H9 (cell line): ENCODE measurements at regions not wholly inside any gene's neighbourhood (a gene's known extent, or its start where the extent isn't known, plus 50 kb on each side); places are given as distances from the start of the nearest gene placed in this dataset.

Experiments used
- DNase-seq: peaks from one replicate; pipeline ENCODE4 v3.0.0-alpha.2; 2017
- H2AFZ ChIP-seq: one replicate; pipeline ENCODE4 v1.6.1; 2013; ENCODE audit warnings: mild to moderate bottlenecking, low read length, control low read depth, moderate library complexity
- H2AK5ac ChIP-seq: 2 replicates; pipeline ENCODE4 v1.6.1; 2013; ENCODE audit warnings: low read length, control low read depth, mixed read lengths; ENCODE audit not compliant: insufficient read length
- H2BK120ac ChIP-seq: one replicate; pipeline ENCODE4 v1.6.1; 2013; ENCODE audit warnings: low read depth, mild to moderate bottlenecking, low read length, control low read depth, inconsistent platforms; ENCODE audit not compliant: poor library complexity, severe bottlenecking
- H2BK12ac ChIP-seq: 2 replicates; pipeline ENCODE4 v1.6.1; 2013; ENCODE audit warnings: low read length, control low read depth, mixed read lengths, low read depth; ENCODE audit not compliant: insufficient read length
- H2BK15ac ChIP-seq: 2 replicates; pipeline ENCODE4 v1.6.1; 2013; ENCODE audit warnings: low read depth, low read length, control low read depth
- H2BK20ac ChIP-seq: one replicate; pipeline ENCODE4 v1.6.1; 2013; ENCODE audit warnings: low read depth, mild to moderate bottlenecking, low read length, control low read depth, inconsistent platforms; ENCODE audit not compliant: poor library complexity, severe bottlenecking
- H2BK5ac ChIP-seq: 2 replicates; pipeline ENCODE4 v1.6.1; 2013; ENCODE audit warnings: low read length, control low read depth, mixed read lengths; ENCODE audit not compliant: insufficient read length
- H3K14ac ChIP-seq: 2 replicates; pipeline ENCODE4 v1.6.1; 2013; ENCODE audit warnings: low read length, control low read depth; ENCODE audit not compliant: insufficient read depth
- H3K18ac ChIP-seq: 2 replicates; pipeline ENCODE4 v1.6.1; 2013; ENCODE audit warnings: low read depth, mild to moderate bottlenecking, mixed read lengths, low read length, control low read depth; ENCODE audit not compliant: insufficient read length
- H3K23ac ChIP-seq: 2 replicates; pipeline ENCODE4 v1.6.1; 2013; ENCODE audit warnings: low read length, control low read depth, mixed read lengths, low read depth; ENCODE audit not compliant: insufficient read length
- H3K23me2 ChIP-seq: 2 replicates; pipeline ENCODE4 v1.6.1; 2013; ENCODE audit warnings: low read depth, mild to moderate bottlenecking, mixed read lengths, low read length, control low read depth; ENCODE audit not compliant: insufficient read length, poor library complexity, severe bottlenecking
- H3K27ac ChIP-seq: 2 replicates; pipeline ENCODE4 v1.5.1; 2013; ENCODE audit warnings: low read length, control low read depth, mixed read lengths, low read depth; ENCODE audit not compliant: insufficient read length
- H3K27me3 ChIP-seq: 2 replicates; pipeline ENCODE4 v1.6.1; 2013; ENCODE audit warnings: low read length, control low read depth, inconsistent platforms; ENCODE audit not compliant: insufficient read depth
- H3K4ac ChIP-seq: 2 replicates; pipeline ENCODE4 v1.6.1; 2013; ENCODE audit warnings: low read depth, mild to moderate bottlenecking, control low read depth, inconsistent platforms, low read length, moderate library complexity
- H3K4me1 ChIP-seq: 2 replicates; pipeline ENCODE4 v1.6.1; 2013; ENCODE audit warnings: low read length, control low read depth, inconsistent platforms; ENCODE audit not compliant: insufficient read depth
- H3K4me2 ChIP-seq: 2 replicates; pipeline ENCODE4 v1.6.1; 2013; ENCODE audit warnings: low read length, control low read depth, mixed read lengths; ENCODE audit not compliant: insufficient read length, insufficient read depth
- H3K56ac ChIP-seq: 2 replicates; pipeline ENCODE4 v1.6.1; 2013; ENCODE audit warnings: low read depth, mild to moderate bottlenecking, mixed read lengths, low read length, control low read depth; ENCODE audit not compliant: insufficient read length
- H3K79me1 ChIP-seq: 2 replicates; pipeline ENCODE4 v1.6.1; 2013; ENCODE audit warnings: low read depth, mild to moderate bottlenecking, moderate library complexity, low read length, control low read depth, inconsistent platforms; ENCODE audit not compliant: insufficient read depth, poor library complexity, severe bottlenecking
- H3K79me2 ChIP-seq: 2 replicates; pipeline ENCODE4 v1.6.1; 2013; ENCODE audit warnings: low read length, control low read depth, inconsistent platforms; ENCODE audit not compliant: insufficient read depth
- H3K9ac ChIP-seq: 2 replicates; pipeline ENCODE4 v1.6.1; 2013; ENCODE audit warnings: low read length, control low read depth, mixed read lengths; ENCODE audit not compliant: insufficient read length; ENCODE audit errors: extremely low read depth
- H3K9me3 ChIP-seq: one replicate; pipeline ENCODE4 v1.6.1; 2013; ENCODE audit warnings: low read depth, low read length, inconsistent platforms; ENCODE audit not compliant: control insufficient read depth
- H3T11ph ChIP-seq: one replicate; pipeline ENCODE4 v1.6.1; 2013; ENCODE audit warnings: mild to moderate bottlenecking, low read length, control low read depth, inconsistent platforms
- H4K20me1 ChIP-seq: one replicate; pipeline ENCODE4 v1.6.1; 2013; ENCODE audit not compliant: control insufficient read depth, insufficient read length, insufficient read depth
- H4K5ac ChIP-seq: 2 replicates; pipeline ENCODE4 v1.6.1; 2013; ENCODE audit warnings: low read depth, mild to moderate bottlenecking, mixed read lengths, low read length, control low read depth; ENCODE audit not compliant: insufficient read length
- H4K8ac ChIP-seq: replicated peaks from 2 replicates; pipeline ENCODE4 v1.6.1; 2013; ENCODE audit warnings: low read length, control low read depth, mixed read lengths, low read depth; ENCODE audit not compliant: insufficient read length
- H4K91ac ChIP-seq: 2 replicates; pipeline ENCODE4 v1.6.1; 2013; ENCODE audit warnings: low read depth, mild to moderate bottlenecking, moderate library complexity, mixed read lengths, low read length, control low read depth; ENCODE audit not compliant: insufficient read length
- H3K27ac Mint-ChIP-seq, 3 experiments: 2 replicates in 2 of 3; 3 replicates in 1 of 3; pipeline ENCODE4 v1.8.0; 2020 to 2021; ENCODE audit warnings: mixed read lengths in 3 of 3, mild to moderate bottlenecking in 1 of 3, moderate library complexity in 1 of 3
- H3K27me3 Mint-ChIP-seq: 2 replicates; pipeline ENCODE4 v1.8.0; 2021; ENCODE audit warnings: low read depth, mild to moderate bottlenecking, moderate library complexity, mixed read lengths
- H3K36me3 Mint-ChIP-seq, 3 experiments: 2 replicates in 2 of 3; 3 replicates in 1 of 3; pipeline ENCODE4 v1.8.0; 2020 to 2021; ENCODE audit warnings: low read depth in 3 of 3, mixed read lengths in 3 of 3; ENCODE audit not compliant: insufficient read depth in 1 of 3
- H3K4me1 Mint-ChIP-seq, 2 experiments: 2 replicates each; pipeline ENCODE4 v1.8.0; 2020; ENCODE audit warnings: mixed read lengths in 2 of 2
- H3K4me3 Mint-ChIP-seq, 2 experiments: 2 replicates in 1 of 2; 3 replicates in 1 of 2; pipeline ENCODE4 v1.8.0; 2020 to 2021; ENCODE audit warnings: mild to moderate bottlenecking in 2 of 2, mixed read lengths in 2 of 2, moderate library complexity in 1 of 2
- H3K9me3 Mint-ChIP-seq, 2 experiments: 2 replicates in 1 of 2; 3 replicates in 1 of 2; pipeline ENCODE4 v1.8.0; 2020; ENCODE audit warnings: mild to moderate bottlenecking in 2 of 2, mixed read lengths in 2 of 2, moderate library complexity in 1 of 2
- WGBS: extraction: QIAGEN DNeasy Blood & Tissue Kit; methylation state at CpG from one replicate; pipeline ENCODE4 v1.1.7; 2013; ENCODE audit warnings: missing lambda C conversion rate, low lambda C conversion rate, mixed read lengths; ENCODE audit not compliant: insufficient read length; ENCODE audit errors: extremely low coverage; 5-methylcytosine and 5-hydroxymethylcytosine counted together
- TF ChIP-seq, protein P1 (sequence below): fragments of 200-600 bp; sonication (generic); conservative IDR thresholded peaks from 3 replicates; pipeline ENCODE4 v1.8.0; 2021; ENCODE audit warnings: antibody characterized with exemption, mild to moderate bottlenecking

DNA sequence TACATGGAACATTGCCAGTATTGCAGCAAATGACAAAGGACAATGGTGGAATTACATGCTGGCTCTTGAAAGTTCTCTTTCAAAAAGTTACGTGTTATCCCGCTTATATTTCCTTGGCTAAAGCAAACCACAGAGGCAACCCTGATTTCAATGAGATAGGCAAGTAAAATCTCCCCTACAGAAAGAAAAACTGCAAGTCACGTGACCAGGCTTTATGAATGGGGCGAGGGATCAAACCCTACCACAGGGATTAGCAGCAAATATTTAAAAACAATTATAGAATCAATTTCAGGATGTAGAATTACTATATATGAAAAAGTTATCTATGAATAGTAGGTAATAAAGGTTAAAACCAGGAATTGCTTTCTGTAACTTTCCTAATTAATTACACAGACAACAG lies 603.4 kb upstream of the GBE1 start:
- H4K20me1 ChIP-seq: no peaks in the 10 kb centered on the region
- no peaks in the 10 kb centered on the region for H3K9me3 ChIP-seq
- no peak overlapping the region for H3K4me2 ChIP-seq
- no CpG with 5 or more reads among the region's 4 CpGs for WGBS
- H3K9me3 Mint-ChIP-seq: peaks cover 0 to 4% of the 10 kb centered on the region in 2 experiments; a peak in 3 of 5 replicates
- H2BK15ac ChIP-seq: no peak overlapping the region
- no peaks in the 10 kb centered on the region for H3K27me3 Mint-ChIP-seq
- no peak overlapping the region for H3K18ac ChIP-seq
- no peak overlapping the region for H3K9ac ChIP-seq
- H3K4me1 ChIP-seq: no peaks in the 10 kb centered on the region; the same call in 1 of the 2 replicates
- H2AFZ ChIP-seq: no peak overlapping the region
- H3K79me2 ChIP-seq: no peaks in the 10 kb centered on the region
- no peak overlapping the region for H2BK5ac ChIP-seq
- no peak overlapping the region for H3K23ac ChIP-seq
- no peaks in the 10 kb centered on the region for H3K79me1 ChIP-seq
- H4K91ac ChIP-seq: no peak overlapping the region
- peaks cover 13 to 15% of the 10 kb centered on the region in 2 experiments for H3K4me1 Mint-ChIP-seq
- H4K5ac ChIP-seq: no peak overlapping the region
- H2AK5ac ChIP-seq: no peak overlapping the region
- H3K4me3 Mint-ChIP-seq: no peak overlapping the region
- no peaks in the 10 kb centered on the region for H3K23me2 ChIP-seq
- no peak overlapping the region for H4K8ac ChIP-seq
- no peak overlapping the region for H2BK20ac ChIP-seq
- H3K36me3 Mint-ChIP-seq: peaks cover 0 to 5% (median 0%) of the 10 kb centered on the region in 3 experiments; a peak in 3 of 7 replicates
- H3K56ac ChIP-seq: no peak overlapping the region
- no peak overlapping the region for H3K27ac Mint-ChIP-seq
- DNase-seq: no peak
- TF ChIP-seq, protein P1, sequence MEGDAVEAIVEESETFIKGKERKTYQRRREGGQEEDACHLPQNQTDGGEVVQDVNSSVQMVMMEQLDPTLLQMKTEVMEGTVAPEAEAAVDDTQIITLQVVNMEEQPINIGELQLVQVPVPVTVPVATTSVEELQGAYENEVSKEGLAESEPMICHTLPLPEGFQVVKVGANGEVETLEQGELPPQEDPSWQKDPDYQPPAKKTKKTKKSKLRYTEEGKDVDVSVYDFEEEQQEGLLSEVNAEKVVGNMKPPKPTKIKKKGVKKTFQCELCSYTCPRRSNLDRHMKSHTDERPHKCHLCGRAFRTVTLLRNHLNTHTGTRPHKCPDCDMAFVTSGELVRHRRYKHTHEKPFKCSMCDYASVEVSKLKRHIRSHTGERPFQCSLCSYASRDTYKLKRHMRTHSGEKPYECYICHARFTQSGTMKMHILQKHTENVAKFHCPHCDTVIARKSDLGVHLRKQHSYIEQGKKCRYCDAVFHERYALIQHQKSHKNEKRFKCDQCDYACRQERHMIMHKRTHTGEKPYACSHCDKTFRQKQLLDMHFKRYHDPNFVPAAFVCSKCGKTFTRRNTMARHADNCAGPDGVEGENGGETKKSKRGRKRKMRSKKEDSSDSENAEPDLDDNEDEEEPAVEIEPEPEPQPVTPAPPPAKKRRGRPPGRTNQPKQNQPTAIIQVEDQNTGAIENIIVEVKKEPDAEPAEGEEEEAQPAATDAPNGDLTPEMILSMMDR: no peak
- no peak overlapping the region for H2BK120ac ChIP-seq
- no peaks in the 10 kb centered on the region for H3K27me3 ChIP-seq
- H3K14ac ChIP-seq: no peak overlapping the region
- H3K27ac ChIP-seq: no peak overlapping the region
- H3K4ac ChIP-seq: no peak overlapping the region
- no peak overlapping the region for H3T11ph ChIP-seq
- no peak overlapping the region for H2BK12ac ChIP-seq
